ENCODE measurements at regions not wholly inside any gene's neighbourhood (a gene's known extent, or its start where the extent isn't known, plus 50 kb on each side); places are given as distances from the start of the nearest gene placed in this dataset.

DNA sequence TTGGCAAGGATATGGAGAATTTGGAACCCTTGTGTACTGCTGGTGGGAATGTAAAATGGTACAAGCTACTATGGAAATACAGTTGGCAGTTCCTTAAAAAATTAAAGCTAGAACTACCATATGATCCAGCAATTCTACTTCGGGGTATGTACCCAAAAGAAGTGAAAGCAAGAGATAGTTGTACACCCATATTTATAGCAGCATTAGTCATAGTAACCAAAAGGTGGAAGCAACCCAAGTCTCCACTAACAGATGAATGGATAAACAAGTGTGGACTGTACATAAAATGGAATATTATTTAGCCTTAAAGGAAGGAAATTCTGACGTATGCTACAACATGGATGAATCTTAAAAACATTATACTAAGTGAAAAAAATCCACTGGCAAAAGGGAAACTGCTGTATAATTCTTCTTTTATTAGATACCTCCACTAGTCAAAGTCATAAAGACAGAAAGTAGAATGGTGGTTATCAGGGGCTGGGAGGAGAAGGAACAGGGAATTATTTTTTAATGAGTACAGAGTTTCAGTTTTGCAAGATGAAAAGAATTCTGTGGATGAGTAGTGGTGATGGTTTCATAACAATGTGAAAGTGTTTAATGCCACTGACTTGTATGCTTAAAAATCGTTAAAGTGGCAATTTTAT is 141.6 kb downstream of the RXFP2 start:
- no peak overlapping the region for H4K8ac ChIP-seq (replicated peaks; ENCODE audit: insufficient read length, low read depth, low read length)

More for the DNA sequence above, 141.6 kb downstream of the RXFP2 start:
- Histone ChIP-seq H3K23me2 (ENCODE audit: insufficient read length, low read depth, low read length, poor library complexity, severe bottlenecking) (no peaks in the 10 kb centered on the region), H3K79me2 (ENCODE audit: insufficient read depth, low read length) (no peaks in the 10 kb centered on the region), H3K4me2 (ENCODE audit: insufficient read depth, insufficient read length, low read length) (no peak overlapping the region), H3K18ac (ENCODE audit: insufficient read length, low read depth, low read length) (no peak overlapping the region), H3K9me3 (ENCODE audit: control insufficient read depth, low read depth, low read length) (no peaks in the 10 kb centered on the region), H2BK15ac (ENCODE audit: low read depth, low read length) (no peak overlapping the region), H4K91ac (ENCODE audit: insufficient read length, low read depth, low read length) (no peak overlapping the region), H2AK5ac (ENCODE audit: insufficient read length, low read length) (no peak overlapping the region), H3K23ac (ENCODE audit: insufficient read length, low read depth, low read length) (no peak overlapping the region), H2BK120ac (ENCODE audit: low read depth, low read length, poor library complexity, severe bottlenecking) (no peak overlapping the region), H3K79me1 (ENCODE audit: insufficient read depth, low read depth, low read length, poor library complexity, severe bottlenecking) (no peaks in the 10 kb centered on the region), H3T11ph (ENCODE audit: low read length) (no peak overlapping the region), H3K14ac (ENCODE audit: insufficient read depth, low read length) (no peak overlapping the region), H3K27ac (ENCODE audit: insufficient read length, low read depth, low read length) (no peak overlapping the region), H3K56ac (ENCODE audit: insufficient read length, low read depth, low read length) (no peak overlapping the region), H3K4ac (ENCODE audit: low read depth, low read length) (no peak overlapping the region), H3K27me3 (ENCODE audit: insufficient read depth, low read length) (no peaks in the 10 kb centered on the region), H2BK12ac (ENCODE audit: insufficient read length, low read depth, low read length) (no peak overlapping the region), H3K9ac (ENCODE audit: extremely low read depth, insufficient read length, low read length) (no peak overlapping the region), H2BK5ac (ENCODE audit: insufficient read length, low read length) (no peak overlapping the region), H4K5ac (ENCODE audit: insufficient read length, low read depth, low read length) (no peak overlapping the region), H4K20me1 (ENCODE audit: control insufficient read depth, insufficient read depth, insufficient read length) (no peaks in the 10 kb centered on the region), H3K4me1 (ENCODE audit: insufficient read depth, low read length) (no peaks in the 10 kb centered on the region), H2AFZ (ENCODE audit: low read length) (no peak overlapping the region), H2BK20ac (ENCODE audit: low read depth, low read length, poor library complexity, severe bottlenecking) (no peak overlapping the region)
- no peaks in the 10 kb centered on the region for H3K36me3 Mint-ChIP-seq (ENCODE audit: insufficient read depth in 1 of 3, low read depth in 3 of 3)
- no CpG with 5 or more reads among the region's 3 CpGs for WGBS (ENCODE audit: extremely low coverage, insufficient read length, low lambda C conversion rate)
- DNase-seq, result no peak
- no peak overlapping the region for H3K27ac Mint-ChIP-seq
- TF ChIP-seq, protein P1, sequence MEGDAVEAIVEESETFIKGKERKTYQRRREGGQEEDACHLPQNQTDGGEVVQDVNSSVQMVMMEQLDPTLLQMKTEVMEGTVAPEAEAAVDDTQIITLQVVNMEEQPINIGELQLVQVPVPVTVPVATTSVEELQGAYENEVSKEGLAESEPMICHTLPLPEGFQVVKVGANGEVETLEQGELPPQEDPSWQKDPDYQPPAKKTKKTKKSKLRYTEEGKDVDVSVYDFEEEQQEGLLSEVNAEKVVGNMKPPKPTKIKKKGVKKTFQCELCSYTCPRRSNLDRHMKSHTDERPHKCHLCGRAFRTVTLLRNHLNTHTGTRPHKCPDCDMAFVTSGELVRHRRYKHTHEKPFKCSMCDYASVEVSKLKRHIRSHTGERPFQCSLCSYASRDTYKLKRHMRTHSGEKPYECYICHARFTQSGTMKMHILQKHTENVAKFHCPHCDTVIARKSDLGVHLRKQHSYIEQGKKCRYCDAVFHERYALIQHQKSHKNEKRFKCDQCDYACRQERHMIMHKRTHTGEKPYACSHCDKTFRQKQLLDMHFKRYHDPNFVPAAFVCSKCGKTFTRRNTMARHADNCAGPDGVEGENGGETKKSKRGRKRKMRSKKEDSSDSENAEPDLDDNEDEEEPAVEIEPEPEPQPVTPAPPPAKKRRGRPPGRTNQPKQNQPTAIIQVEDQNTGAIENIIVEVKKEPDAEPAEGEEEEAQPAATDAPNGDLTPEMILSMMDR (conservative IDR thresholded peaks at IDR 0.05), result no peak
- H3K4me3 Mint-ChIP-seq, result no peak overlapping the region
- H3K4me1 Mint-ChIP-seq, result peaks cover 5 to 8% of the 10 kb centered on the region in 2 experiments
- H3K27me3 Mint-ChIP-seq (ENCODE audit: low read depth), result no peaks in the 10 kb centered on the region
- no peaks in the 10 kb centered on the region for H3K9me3 Mint-ChIP-seq
